Myocyte (in vitro differentiated cells): ENCODE measurements at regions not wholly inside any gene's neighbourhood (a gene's known extent, or its start where the extent isn't known, plus 50 kb on each side); places are given as distances from the start of the nearest gene placed in this dataset.
"Not testable (repeated sequence)": the region's sequence is repeated elsewhere in the genome, so short reads cannot be mapped to it uniquely, and the experiment has no call there.

Source experiments
- DNase-seq: peaks from one replicate; pipeline ENCODE4 v3.0.0-alpha.2; 2012; ENCODE audit warnings: low read depth

DNA sequence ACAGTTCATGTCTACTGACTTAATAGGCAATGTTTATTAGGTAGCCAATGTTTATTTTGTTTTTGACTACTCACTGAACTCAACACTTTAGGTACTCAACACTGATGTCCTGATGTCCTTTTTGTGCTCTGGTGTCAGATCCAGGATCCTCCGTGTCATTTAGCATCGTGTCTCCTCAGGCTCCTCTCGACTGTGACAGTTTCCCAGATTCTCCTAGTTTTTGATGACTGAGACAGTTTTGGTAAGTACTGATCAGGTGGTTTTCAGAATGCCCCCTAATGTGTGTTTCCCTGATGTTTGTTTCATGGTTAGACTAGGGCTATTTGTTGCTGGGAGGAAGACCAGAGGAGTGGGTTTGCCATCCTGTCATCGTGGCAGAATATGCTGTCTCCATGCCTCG is 719.7 kb upstream of the SOX11 start:
- no peak for DNase-seq

DNA sequence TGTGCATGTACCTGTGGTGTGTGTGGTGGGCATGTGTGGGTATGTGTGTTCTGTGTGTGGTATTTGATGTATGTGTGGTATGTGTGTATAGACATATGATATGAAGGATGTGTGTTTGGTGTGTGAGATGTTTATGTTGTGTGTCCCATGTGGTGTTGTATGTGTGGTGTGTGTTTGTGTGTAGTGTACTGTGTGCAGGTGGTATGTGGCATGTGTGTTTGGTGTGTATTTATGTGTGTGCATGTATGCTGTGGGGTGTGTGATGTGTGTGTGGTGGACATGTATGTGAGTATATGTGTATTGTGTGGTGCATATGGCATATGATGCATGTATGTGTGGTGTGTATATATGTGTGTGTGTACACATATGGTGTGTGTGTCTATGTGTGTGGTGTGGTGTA is 718.8 kb upstream of the SOX11 start:
- DNase-seq: no peak

GRCh38 chr2:4973973-4974372 is 718.2 kb upstream of the SOX11 start:
- no peak for DNase-seq

GRCh38 chr2:4976407-4976806 is 715.8 kb upstream of the SOX11 start:
- DNase-seq: no peak

DNA sequence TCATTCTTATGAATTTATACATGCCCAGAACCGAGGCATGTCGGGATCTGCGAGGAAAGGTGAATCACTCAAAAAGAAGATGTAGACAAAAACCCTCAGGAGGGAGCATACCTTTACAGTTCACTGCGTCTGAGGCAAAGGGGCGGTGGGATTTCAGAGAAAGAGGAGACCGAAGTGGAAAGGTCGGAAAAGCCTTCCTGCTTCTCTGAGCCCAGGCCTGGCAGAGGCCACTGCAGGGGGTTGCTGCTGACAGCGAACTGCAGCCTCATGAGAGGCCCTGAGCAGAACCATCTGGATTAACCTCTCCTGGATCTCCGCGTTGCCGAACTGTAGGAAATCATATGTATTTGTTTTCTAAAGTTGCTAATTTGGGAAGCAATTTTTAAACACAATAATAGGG is 713.1 kb upstream of the SOX11 start:
- DNase-seq: no peak

- no peak for DNase-seq
Observed at GRCh38 chr2:4980995-4981394, 711.2 kb upstream of the SOX11 start.

DNA sequence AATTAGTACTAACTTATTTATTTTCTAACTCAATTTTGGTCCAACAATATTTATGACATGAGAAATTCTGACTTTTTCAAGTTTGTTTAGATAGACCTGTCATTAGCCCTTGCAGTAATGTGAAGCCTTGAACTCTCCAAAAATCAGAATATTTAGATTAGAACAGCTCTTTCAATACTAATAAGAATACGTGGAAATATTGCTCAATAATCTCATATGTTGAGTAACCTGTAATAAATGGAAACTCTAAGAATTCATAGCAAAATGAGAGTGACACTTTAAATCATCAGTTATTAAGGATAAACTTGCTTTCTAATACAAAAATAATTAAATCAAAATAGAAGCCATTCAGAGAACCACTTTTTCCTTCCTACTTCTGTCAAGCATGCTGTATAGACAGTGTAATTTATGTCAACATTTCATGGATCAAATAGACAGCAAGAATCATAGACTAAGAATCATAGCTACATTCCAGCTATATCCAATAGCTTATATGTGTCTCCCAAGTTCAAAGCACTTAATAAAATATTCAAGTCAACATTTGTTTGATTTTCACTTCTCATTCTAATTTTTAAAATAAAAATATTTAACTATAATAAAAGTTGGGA is 710.3 kb upstream of the SOX11 start:
- DNase-seq: no peak

DNA sequence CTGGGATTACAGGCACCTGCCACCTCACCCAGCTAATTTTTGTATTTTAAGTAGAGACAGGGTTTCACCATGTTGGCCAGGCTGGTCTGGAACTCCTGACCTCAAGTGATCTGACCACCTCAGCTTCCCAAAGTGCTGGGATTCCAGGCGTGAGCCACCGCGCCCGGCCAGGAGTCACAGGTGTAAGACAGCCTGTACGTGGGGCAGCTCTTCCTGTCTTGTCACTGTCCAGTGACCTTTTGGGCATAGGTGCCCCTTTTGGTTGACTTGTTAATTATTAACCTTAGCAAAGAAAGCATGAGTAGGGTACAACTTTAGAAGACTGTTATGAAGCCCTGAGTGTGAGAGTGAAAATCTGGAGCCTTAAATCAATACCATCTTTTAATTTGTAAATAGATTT is 703.7 kb upstream of the SOX11 start:
- DNase-seq: not testable (repeated sequence)

DNA sequence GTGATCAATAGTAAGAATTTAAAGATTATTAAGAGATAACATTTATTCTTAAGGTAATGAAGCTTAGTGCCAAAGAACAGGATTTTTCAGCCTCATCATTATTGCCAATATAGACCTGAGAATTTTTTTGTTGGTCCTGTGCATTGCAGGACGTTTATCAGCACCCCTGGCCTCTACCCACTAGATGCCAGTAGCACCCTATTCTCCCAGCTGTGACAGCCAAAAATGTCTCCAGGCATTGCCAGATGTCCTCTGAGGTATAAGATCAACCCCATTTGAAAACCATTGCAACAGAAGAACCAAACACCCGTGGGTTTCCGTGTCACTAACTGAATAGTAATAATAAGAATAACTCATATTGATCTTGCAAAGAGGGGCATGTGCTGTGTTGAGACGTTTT is 700.0 kb upstream of the SOX11 start:
- DNase-seq: no peak

- no peak for DNase-seq
Observed at GRCh38 chr2:4995466-4995865, 696.7 kb upstream of the SOX11 start.

DNA sequence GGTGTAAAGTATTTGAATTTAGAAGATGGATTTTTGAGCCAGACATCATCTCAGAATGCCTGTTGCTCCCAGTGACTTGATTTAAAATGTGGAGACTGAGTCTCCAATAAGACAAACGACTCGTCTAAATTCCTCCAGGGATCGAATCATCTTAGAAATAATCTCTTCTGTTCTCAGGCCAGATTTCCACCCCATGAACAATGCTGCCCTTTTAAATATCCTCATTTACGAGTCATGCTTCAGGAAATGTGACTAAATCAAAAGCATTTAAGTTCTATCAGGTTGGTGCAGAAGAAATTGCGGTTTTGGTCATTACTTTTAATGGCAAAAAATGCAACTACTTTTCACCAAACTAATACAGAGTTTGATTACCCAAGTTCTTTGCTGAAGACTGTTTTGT is 684.6 kb upstream of the SOX11 start:
- no peak for DNase-seq

- DNase-seq: no peak
Observed at GRCh38 chr2:5019324-5019723, 672.9 kb upstream of the SOX11 start.

GRCh38 chr2:5020116-5020875 is 671.9 kb upstream of the SOX11 start:
- DNase-seq: no peak

DNA sequence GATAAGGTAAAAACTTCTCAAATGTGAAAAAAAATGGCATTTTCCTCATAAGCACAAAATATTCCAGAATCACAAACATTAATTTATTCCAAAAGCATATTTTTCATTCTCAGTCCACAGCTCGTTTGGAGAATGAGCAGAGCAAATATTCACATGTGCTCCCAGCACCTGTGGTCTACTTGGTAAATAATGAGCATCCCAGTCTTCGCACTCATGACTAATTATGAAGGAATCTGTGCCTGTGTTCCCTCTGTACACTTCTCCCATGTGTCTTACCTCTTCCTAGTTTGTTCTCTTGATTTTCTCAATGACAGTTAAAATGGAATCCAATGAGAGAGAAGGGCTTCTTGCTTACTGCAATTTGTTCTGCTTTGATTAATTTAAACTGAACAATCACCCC is 671.0 kb upstream of the SOX11 start:
- no peak for DNase-seq

DNA sequence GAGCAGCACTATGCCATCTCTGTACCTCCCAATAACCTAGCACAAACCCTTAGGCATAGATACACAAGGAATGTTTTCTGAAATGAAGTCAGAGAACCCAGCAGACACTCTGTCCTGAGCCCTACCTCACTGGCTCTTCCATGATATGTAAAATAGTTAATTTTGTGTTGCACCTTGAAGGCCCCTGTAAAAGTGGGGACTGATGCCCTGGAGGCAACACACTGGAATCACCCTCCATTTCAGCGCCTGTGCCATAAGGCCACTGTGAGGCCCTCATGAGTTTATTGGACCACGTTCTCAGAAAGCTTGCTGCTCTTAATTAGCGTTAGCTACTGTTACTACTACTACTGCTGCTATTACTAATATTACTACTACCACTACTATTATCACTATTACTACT is 670.1 kb upstream of the SOX11 start:
- DNase-seq: no peak

GRCh38 chr2:5022708-5023635 is 669.2 kb upstream of the SOX11 start:
- not testable (repeated sequence) for DNase-seq

- no peak for DNase-seq
Observed at GRCh38 chr2:5026571-5027234, 665.5 kb upstream of the SOX11 start.

GRCh38 chr2:5035057-5035488 is 657.1 kb upstream of the SOX11 start:
- no peak for DNase-seq

GRCh38 chr2:5036256-5036655 is 655.9 kb upstream of the SOX11 start:
- no peak for DNase-seq

DNA sequence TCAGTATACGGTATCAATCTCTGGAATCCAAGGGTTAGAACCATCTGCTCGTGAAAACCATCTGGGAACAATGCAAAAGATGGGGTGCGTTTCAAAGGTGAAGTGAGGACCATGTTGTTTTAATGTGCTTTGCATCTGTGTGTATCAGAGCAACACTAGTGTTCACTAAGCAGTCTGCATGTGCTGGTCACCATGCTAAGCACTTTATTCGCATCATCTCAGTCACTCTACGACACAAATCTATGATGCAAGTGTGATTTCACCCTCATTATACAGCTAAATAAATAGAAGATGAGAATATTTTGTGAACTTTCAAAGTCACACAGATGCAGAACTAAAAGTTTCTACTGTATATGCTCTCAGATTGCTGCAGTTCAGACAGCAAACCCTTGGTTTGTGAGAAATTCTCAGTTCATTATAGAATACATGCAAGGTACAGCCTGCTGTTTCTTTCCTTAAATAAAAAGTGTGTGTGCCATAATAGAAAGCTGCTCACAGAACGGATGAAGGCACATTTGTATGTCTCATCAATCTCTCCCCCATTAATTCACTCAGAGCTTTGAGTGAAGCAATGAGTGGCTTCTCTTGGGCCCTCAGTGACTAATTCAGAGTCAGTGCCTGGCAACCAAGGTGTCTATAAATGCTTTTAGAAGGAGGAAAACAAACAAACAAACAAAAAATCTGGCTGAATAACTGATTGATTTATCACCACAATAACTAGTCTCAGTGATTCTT is 652.8 kb upstream of the SOX11 start:
- DNase-seq: no peak

DNA sequence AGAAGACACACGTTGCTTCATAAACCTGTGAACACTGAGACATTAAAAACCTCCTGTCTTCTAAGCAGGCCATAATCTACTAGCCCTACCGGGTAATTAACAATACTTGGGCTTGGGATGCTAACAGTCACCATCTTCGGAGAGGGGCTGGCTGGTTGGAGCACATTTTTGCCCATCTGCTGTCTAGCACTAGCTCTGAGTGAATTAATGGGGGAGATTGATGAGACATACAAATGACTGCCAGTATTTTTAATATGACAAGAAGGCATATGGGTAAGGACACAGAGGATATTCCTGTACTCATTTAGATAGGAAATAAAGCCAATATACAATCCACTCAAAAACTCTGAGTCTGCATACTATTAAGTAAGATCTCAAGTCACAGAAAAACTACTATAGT is 651.6 kb upstream of the SOX11 start:
- no peak for DNase-seq
